ENCODE measurements at regions not wholly inside any gene's neighbourhood (a gene's known extent, or its start where the extent isn't known, plus 50 kb on each side); places are given as distances from the start of the nearest gene placed in this dataset.

GRCh38 chr4:62292911-62293310 is 1092.8 kb downstream of the ADGRL3 start:
- no peak for FAIRE-seq

GRCh38 chr4:62288808-62289541 is 1088.8 kb downstream of the ADGRL3 start:
- FAIRE-seq = no peak

GRCh38 chr4:62285026-62285425 is 1084.9 kb downstream of the ADGRL3 start:
- FAIRE-seq = no peak

- no peak for FAIRE-seq
Measured at GRCh38 chr4:62279689-62280088, 1079.6 kb downstream of the ADGRL3 start.

- no peak for FAIRE-seq
Measured at GRCh38 chr4:62275470-62275869, 1075.3 kb downstream of the ADGRL3 start.

DNA sequence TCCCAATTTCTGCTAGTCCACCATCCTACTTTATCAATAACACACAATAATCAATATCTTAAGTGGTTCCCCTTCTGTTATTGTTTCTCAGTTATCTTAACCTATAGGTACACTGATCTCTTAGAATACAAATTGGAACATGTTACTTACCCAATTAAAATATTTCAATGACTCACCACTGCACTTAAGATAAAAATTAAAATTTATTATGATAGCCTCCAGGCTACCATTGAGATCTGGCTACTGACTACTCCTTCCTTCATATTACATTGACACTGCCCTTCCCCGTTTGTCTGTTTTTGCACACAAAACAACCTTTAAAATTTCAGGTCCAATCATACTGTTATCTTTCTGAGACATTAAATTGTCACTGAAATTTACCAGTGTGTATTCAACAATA is 1074.7 kb downstream of the ADGRL3 start:
- FAIRE-seq = no peak

DNA sequence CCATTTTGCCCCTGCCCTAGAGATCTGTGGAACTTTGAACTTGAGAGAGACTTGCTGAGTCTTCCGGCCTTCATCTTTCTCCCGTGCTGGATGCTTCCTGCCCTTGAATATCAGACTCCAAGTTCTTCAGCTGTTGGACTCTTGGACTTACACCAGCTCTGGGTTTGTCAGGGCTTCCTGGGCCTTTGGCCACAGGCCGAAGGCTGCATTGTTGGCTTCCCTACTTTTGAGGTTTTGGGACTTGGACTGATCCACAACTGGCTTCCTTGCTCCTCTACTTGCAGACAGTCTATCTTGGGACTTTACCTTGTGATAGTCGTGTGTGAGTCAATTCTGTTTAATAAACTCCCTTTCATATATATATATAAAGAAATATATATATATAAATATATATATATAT is 1071.0 kb downstream of the ADGRL3 start:
- no peak for FAIRE-seq

GRCh38 chr4:62269918-62270317 is 1069.8 kb downstream of the ADGRL3 start:
- no peak for FAIRE-seq

DNA sequence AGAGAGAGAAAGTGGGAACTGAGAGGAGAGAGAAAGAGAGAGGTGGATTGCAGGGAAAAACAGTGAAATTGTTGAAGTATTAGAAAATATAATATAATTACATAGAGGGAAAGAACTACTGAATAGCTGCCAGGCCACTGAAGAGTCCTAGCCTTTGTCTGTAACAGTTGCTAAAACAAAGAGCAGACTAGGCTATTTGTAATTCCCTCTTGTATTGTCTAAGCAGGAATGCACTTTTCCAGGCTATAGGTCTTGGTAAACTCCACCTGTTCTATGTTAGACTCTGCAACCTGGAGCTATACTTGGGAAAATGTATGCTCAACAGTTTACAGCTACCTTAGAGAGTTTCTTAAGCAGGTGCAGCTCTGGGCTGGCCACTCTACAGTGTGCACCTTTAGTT is 1063.3 kb downstream of the ADGRL3 start:
- FAIRE-seq = no peak

- no peak for FAIRE-seq
Measured at GRCh38 chr4:62262676-62263075, 1062.5 kb downstream of the ADGRL3 start.

DNA sequence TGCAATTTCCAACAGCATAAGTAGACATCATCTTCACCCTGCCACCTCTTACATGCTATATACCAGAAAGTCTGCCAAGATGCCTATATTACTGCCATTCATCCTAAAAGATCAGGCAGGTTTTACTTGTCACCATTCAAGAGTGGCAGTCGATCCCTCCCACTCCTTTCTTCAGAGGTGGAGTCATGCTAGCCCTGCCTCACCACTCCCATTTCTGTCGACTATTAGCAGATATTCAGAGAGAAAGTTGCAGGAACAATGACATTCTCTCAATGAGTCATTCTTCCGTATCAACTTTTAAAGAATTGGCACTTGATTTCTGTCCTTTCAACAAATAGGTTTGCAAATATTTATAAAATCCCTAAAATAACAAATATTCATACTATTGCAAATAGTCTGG is 1060.1 kb downstream of the ADGRL3 start:
- FAIRE-seq = no peak

DNA sequence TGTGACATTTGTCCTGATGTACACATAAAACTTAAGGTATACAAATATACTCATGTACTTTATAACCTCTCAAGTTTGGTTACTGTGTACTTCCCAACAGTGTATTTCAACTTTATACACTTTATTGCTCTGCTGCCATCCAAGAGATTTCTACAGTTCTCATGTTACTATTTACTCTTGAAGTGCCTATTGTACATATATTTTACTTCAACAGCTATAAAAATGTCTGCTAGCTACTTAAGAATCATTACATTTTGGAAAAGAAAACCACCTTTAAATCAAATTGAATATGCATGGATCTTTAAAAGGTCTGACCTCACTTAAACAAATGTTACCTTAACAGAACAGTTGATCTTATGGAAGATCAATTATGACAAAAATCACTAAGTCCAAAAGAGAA is 1056.4 kb downstream of the ADGRL3 start:
- no peak for FAIRE-seq

GRCh38 chr4:62252728-62253127 is 1052.6 kb downstream of the ADGRL3 start:
- FAIRE-seq = no peak

- no peak for FAIRE-seq
Measured at GRCh38 chr4:62250100-62250499, 1050.0 kb downstream of the ADGRL3 start.

DNA sequence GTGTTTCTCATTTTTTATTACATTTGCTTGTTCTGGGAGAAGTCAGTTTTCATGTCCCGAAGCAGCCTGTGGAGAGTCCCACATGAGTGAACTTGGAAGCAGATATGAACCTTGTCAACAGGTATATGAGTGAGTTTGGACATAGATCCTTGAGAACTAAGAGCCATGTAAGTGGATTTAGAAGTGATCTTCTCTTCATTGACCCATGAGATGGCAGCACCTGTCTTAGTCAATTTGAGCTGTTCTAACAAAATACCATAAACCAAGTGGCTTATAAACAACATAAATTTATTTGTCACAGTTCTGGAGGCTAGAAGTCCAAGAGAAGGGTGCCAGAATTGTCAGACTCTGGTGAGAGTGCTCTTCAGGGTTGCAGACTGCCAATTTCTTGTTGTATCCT is 1043.8 kb downstream of the ADGRL3 start:
- FAIRE-seq = no peak

DNA sequence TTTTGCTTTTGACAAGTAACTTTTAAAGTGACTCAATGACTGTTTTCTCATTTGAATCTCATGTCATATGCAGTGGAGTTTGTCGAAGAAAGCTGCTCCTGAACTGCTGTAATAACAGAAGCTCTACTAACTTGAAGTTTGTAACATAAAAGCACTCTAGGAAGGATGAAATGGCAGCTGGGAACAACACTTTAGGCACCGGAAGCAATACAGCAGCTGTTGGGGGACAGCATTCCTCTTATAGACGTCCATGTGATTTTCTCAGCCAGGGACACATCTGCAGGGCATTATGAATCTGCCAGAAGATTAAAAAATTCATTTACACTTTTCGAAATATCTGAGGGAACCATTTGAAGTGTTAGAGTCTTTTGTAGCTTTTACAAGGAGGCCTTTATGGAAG is 1035.8 kb downstream of the ADGRL3 start:
- no peak for FAIRE-seq

- no peak for FAIRE-seq
Measured at GRCh38 chr4:62232814-62233213, 1032.7 kb downstream of the ADGRL3 start.

- no peak for FAIRE-seq
Measured at GRCh38 chr4:62231994-62232393, 1031.9 kb downstream of the ADGRL3 start.

DNA sequence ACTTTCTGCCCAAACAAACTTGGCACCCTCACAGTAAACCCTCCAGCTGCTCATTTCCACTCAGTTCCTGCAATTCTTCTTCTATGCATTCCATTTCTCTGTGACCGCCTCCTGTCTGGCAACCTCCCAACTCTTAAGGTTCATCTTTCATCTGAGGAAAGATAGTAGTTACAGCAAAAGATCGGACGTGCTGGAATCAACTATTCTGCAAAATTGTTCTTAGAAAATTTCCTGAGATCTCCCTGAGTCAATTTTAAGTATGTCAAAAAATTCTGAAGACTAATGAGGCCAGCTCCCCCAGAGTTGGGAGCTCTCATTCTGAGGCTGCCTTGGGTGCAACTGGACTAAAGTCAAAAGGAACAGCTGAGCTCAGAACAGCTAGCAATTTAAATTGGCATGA is 1026.0 kb downstream of the ADGRL3 start:
- no peak for FAIRE-seq

DNA sequence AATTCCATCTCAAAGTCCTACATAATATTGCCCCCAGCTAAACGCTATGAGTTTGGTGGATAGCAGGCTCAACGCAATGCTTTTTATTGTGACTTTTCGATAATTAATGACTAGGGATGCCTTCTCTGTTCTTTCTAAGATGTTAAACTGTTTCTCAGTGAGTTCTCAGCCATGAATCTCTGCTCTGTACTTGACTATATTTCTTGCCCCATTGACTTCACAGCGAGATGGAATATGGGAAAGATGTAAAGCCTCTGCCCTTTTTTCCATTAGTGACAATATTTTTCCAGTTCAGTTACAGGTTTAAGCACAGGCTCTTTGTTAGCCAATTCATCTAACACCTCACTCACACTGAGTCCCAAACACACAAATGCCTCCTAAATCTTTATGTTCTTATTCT is 1022.0 kb downstream of the ADGRL3 start:
- no peak for FAIRE-seq

DNA sequence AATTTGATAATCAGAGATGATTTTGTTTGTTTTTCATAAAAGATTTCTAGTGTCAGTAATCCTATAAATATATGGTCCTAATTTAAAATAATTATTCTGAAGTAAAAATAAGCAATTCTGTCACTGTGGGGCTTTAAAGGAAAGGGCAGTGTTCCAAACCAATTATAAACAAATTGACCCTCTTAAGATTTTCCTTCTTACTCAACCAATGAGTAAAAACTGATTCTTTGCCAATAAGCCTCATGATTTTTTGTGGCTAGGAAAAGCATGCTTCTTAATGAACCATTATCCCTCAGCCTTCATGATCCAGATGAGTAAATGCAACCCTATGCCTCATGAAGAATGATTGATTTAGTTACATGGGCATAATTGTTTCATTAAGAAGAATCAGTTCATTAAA is 1010.4 kb downstream of the ADGRL3 start:
- FAIRE-seq = no peak

DNA sequence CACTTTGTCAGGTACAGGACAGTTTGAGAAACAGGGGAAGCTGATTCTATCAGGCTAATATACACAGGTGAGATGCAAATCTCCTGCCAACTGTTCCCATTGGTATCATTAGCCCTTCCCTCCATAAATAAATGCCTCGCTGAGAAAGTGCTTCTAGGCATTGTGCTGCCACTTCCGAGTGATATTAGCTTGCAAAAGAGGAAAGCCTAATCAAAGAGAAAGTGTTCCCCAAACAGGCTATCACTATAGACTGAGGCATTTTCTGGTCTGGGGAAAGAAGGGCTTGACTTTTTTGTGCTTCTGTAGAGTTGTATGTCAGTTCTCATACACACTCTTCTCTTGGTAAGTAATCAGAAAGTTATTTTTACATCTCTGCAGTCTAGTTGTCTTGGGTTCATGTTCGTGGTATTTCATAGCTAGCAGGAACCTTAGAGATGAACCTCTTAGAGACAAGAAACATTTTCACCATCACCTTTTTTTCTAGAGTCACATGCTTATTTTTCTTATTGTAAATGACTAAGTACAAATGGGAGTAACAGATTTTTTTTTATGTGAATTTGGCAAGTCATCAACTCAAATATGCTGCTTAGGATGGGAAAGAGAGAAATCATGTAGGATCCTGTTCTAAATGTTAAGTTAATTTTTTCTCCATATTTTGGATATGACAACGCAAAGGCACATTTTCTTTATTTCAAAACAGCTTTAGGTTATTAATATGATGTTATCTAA is 1009.8 kb downstream of the ADGRL3 start:
- FAIRE-seq = no peak

DNA sequence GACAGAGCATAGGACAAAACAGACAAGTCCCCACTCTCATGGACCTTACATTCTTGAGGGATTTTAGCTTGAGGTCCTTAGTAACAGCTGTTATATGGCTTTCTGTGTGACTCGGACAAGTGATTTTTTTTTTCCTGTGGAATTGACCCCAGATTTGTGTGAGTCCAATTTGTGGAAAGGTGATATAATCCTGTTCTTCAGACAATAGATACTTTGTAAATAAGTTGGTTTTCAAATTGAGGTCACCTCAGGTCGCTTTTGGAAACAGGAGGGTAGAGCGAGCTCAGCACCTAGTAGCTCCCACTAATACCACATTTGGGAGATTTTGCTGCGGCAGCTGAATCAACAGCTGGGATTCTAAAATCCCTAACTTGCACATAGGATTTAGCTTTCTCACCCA is 1008.8 kb downstream of the ADGRL3 start:
- no peak for FAIRE-seq

- FAIRE-seq = no peak
Measured at GRCh38 chr4:62204136-62204535, 1004.0 kb downstream of the ADGRL3 start.
